ENCODE measurements at regions not wholly inside any gene's neighbourhood (a gene's known extent, or its start where the extent isn't known, plus 50 kb on each side); places are given as distances from the start of the nearest gene placed in this dataset.

- TF ChIP-seq CTCF (IDR thresholded peaks at IDR 0.05; ENCODE audit: low read depth, low read length): peak; percentile 34
- H3K9me3 ChIP-seq: no peaks in the 10 kb centered on the region
- H3K4me1 ChIP-seq: peaks cover 10% of the 10 kb centered on the region
- no peak overlapping the region for H3K4me3 ChIP-seq (ENCODE audit: low read depth, low read length)
- H3K27me3 ChIP-seq: no peaks in the 10 kb centered on the region
- no peak for DNase-seq
- no peaks in the 10 kb centered on the region for H3K36me3 ChIP-seq
Measured at GRCh38 chr11:119479685-119480275, 56.8 kb upstream of the THY1 start.

- no peaks in the 10 kb centered on the region for H3K27me3 ChIP-seq
- no peak overlapping the region for H3K4me3 ChIP-seq (ENCODE audit: low read depth, low read length)
- no peak for DNase-seq
- H3K9me3 ChIP-seq: no peaks in the 10 kb centered on the region
- H3K4me1 ChIP-seq: peaks cover 16% of the 10 kb centered on the region
- no peak for TF ChIP-seq CTCF (IDR thresholded peaks at IDR 0.05; ENCODE audit: low read depth, low read length)
- H3K36me3 ChIP-seq: no peaks in the 10 kb centered on the region
Measured at GRCh38 chr11:119478711-119479285, 55.8 kb upstream of the THY1 start.

GRCh38 chr11:119476666-119477331 is 53.8 kb upstream of the THY1 start:
- Histone ChIP-seq H3K36me3 (no peaks in the 10 kb centered on the region), H3K9me3 (no peaks in the 10 kb centered on the region), H3K27me3 (no peaks in the 10 kb centered on the region), H3K4me1 (peaks cover 23% of the 10 kb centered on the region), H3K4me3 (ENCODE audit: low read depth, low read length) (no peak overlapping the region)
- DNase-seq: no peak
- no peak for TF ChIP-seq CTCF (IDR thresholded peaks at IDR 0.05; ENCODE audit: low read depth, low read length)

- TF ChIP-seq CTCF (IDR thresholded peaks at IDR 0.05; ENCODE audit: low read depth, low read length): no peak
- Histone ChIP-seq H3K36me3 (no peaks in the 10 kb centered on the region), H3K9me3 (no peaks in the 10 kb centered on the region), H3K4me1 (peaks cover 25% of the 10 kb centered on the region), H3K4me3 (ENCODE audit: low read depth, low read length) (no peak overlapping the region), H3K27me3 (no peaks in the 10 kb centered on the region)
- DNase-seq: no peak
Measured at GRCh38 chr11:119476038-119476437, 53.1 kb upstream of the THY1 start.

- peak; percentile 99 for TF ChIP-seq CTCF (IDR thresholded peaks at IDR 0.05; ENCODE audit: low read depth, low read length)
- H3K4me1 ChIP-seq: peaks cover 28% of the 10 kb centered on the region
- DNase-seq: peak; percentile 81
- H3K9me3 ChIP-seq: no peaks in the 10 kb centered on the region
- no peaks in the 10 kb centered on the region for H3K36me3 ChIP-seq
- no peaks in the 10 kb centered on the region for H3K27me3 ChIP-seq
- no peak overlapping the region for H3K4me3 ChIP-seq (ENCODE audit: low read depth, low read length)
Measured at GRCh38 chr11:119474682-119475596, 52.0 kb upstream of the THY1 start.

Data from BE2C (cell line).